Mesenchymal stem cell (in vitro differentiated cells and primary cell): ENCODE measurements at regions not wholly inside any gene's neighbourhood (a gene's known extent, or its start where the extent isn't known, plus 50 kb on each side); places are given as distances from the start of the nearest gene placed in this dataset.
"Not testable (repeated sequence)": the region's sequence is repeated elsewhere in the genome, so short reads cannot be mapped to it uniquely, and the experiment has no call there.

Experiments
- DNase-seq: peaks from one replicate; pipeline ENCODE4 v3.0.0-alpha.2; 2013
- H2AFZ ChIP-seq: one replicate; pipeline ENCODE4 v1.6.1; 2013; ENCODE audit warnings: low read depth, mild to moderate bottlenecking, control low read depth, inconsistent platforms, low read length, moderate library complexity
- H2AK5ac ChIP-seq: 2 replicates; pipeline ENCODE4 v1.6.1; 2013; ENCODE audit warnings: low read length, moderate library complexity, mild to moderate bottlenecking, inconsistent platforms; ENCODE audit not compliant: severe bottlenecking
- H2BK120ac ChIP-seq: one replicate; pipeline ENCODE4 v1.6.1; 2013; ENCODE audit warnings: low read depth, mild to moderate bottlenecking, inconsistent platforms, low read length, moderate library complexity
- H2BK12ac ChIP-seq, 2 experiments: one replicate each; pipeline ENCODE4 v1.6.1; 2013; ENCODE audit warnings: inconsistent platforms in 2 of 2, low read length in 2 of 2, mild to moderate bottlenecking in 2 of 2, moderate library complexity in 2 of 2, control low read depth in 1 of 2
- H2BK15ac ChIP-seq: one replicate; pipeline ENCODE4 v1.6.1; 2013; ENCODE audit warnings: mild to moderate bottlenecking, low read depth, inconsistent platforms; ENCODE audit not compliant: poor library complexity, severe bottlenecking
- H2BK5ac ChIP-seq: 2 replicates; pipeline ENCODE4 v1.6.1; 2013; ENCODE audit warnings: low read depth, mild to moderate bottlenecking, low read length, control low read depth, inconsistent platforms; ENCODE audit not compliant: poor library complexity, severe bottlenecking
- H3K14ac ChIP-seq, 2 experiments: one replicate each; pipeline ENCODE4 v1.6.1; 2013; ENCODE audit warnings: inconsistent platforms in 2 of 2, low read length in 2 of 2, control low read depth in 1 of 2, mild to moderate bottlenecking in 1 of 2, moderate library complexity in 1 of 2
- H3K18ac ChIP-seq, 2 experiments: one replicate each; pipeline ENCODE4 v1.6.1; 2013; ENCODE audit warnings: inconsistent platforms in 2 of 2, low read length in 2 of 2, control low read depth in 1 of 2, low read depth in 1 of 2, mild to moderate bottlenecking in 1 of 2
- H3K23ac ChIP-seq, 2 experiments: one replicate each; pipeline ENCODE4 v1.6.1; 2013; ENCODE audit warnings: inconsistent platforms in 2 of 2, low read length in 2 of 2, mild to moderate bottlenecking in 2 of 2, moderate library complexity in 2 of 2, control low read depth in 1 of 2
- H3K27ac ChIP-seq: 2 replicates; pipeline ENCODE4 v1.5.1; 2013; ENCODE audit warnings: mild to moderate bottlenecking, moderate library complexity, low read length, control low read depth, inconsistent platforms; ENCODE audit not compliant: poor library complexity, severe bottlenecking
- H3K27me3 ChIP-seq, 2 experiments: 2 replicates each; pipeline versions ENCODE4 v1.6.1 to v1.7.0; 2013; ENCODE audit warnings: low read length in 2 of 2, mild to moderate bottlenecking in 2 of 2, moderate library complexity in 2 of 2, control low read depth in 1 of 2, inconsistent platforms in 1 of 2; ENCODE audit not compliant: control insufficient read depth in 1 of 2, insufficient read depth in 1 of 2
- H3K36me3 ChIP-seq, 2 experiments: 2 replicates each; pipeline versions ENCODE4 v1.6.1 to v1.7.0; 2013; ENCODE audit warnings: low read length in 2 of 2, control low read depth in 1 of 2, inconsistent platforms in 1 of 2, low read depth in 1 of 2, mild to moderate bottlenecking in 1 of 2; ENCODE audit not compliant: insufficient read depth in 2 of 2, control insufficient read depth in 1 of 2
- H3K4ac ChIP-seq, 2 experiments: one replicate each; pipeline ENCODE4 v1.6.1; 2013; ENCODE audit warnings: inconsistent platforms in 2 of 2, low read length in 2 of 2, mild to moderate bottlenecking in 2 of 2, moderate library complexity in 2 of 2, control low read depth in 1 of 2, low read depth in 1 of 2
- H3K4me1 ChIP-seq: 2 replicates; pipeline ENCODE4 v1.6.1; 2013; ENCODE audit warnings: low read depth, low read length, control low read depth; ENCODE audit not compliant: control insufficient read depth, insufficient read depth
- H3K4me2 ChIP-seq: 2 replicates; pipeline ENCODE4 v1.6.1; 2013; ENCODE audit warnings: low read length, mild to moderate bottlenecking, inconsistent platforms; ENCODE audit not compliant: poor library complexity, severe bottlenecking
- H3K4me3 ChIP-seq, 2 experiments: 2 replicates each; pipeline versions ENCODE4 v1.5.1 to v1.7.0; 2013; ENCODE audit warnings: low read length in 2 of 2, mild to moderate bottlenecking in 2 of 2, control low read depth in 1 of 2, low read depth in 1 of 2; ENCODE audit not compliant: insufficient read depth in 1 of 2
- H3K79me1 ChIP-seq: replicated peaks from 2 replicates; pipeline ENCODE4 v1.6.1; 2013; ENCODE audit warnings: mild to moderate bottlenecking, control low read depth, low read length, inconsistent platforms; ENCODE audit not compliant: poor library complexity, severe bottlenecking
- H3K9ac ChIP-seq: 2 replicates; pipeline ENCODE4 v1.7.0; 2013; ENCODE audit warnings: mild to moderate bottlenecking, low read length, moderate library complexity
- H3K9me3 ChIP-seq: 2 replicates; pipeline ENCODE4 v1.7.0; 2013; ENCODE audit warnings: mild to moderate bottlenecking, low read length; ENCODE audit not compliant: control insufficient read depth
- H4K8ac ChIP-seq: one replicate; pipeline ENCODE4 v1.6.1; 2013; ENCODE audit warnings: inconsistent platforms, mild to moderate bottlenecking, low read length, moderate library complexity
- H4K91ac ChIP-seq: one replicate; pipeline ENCODE4 v1.6.1; 2013; ENCODE audit warnings: mild to moderate bottlenecking, low read length, inconsistent platforms
- WGBS: methylation state at CpG from one replicate; pipeline ENCODE4 v1.1.7; 2013; ENCODE audit warnings: mixed read lengths; 5-methylcytosine and 5-hydroxymethylcytosine counted together

DNA sequence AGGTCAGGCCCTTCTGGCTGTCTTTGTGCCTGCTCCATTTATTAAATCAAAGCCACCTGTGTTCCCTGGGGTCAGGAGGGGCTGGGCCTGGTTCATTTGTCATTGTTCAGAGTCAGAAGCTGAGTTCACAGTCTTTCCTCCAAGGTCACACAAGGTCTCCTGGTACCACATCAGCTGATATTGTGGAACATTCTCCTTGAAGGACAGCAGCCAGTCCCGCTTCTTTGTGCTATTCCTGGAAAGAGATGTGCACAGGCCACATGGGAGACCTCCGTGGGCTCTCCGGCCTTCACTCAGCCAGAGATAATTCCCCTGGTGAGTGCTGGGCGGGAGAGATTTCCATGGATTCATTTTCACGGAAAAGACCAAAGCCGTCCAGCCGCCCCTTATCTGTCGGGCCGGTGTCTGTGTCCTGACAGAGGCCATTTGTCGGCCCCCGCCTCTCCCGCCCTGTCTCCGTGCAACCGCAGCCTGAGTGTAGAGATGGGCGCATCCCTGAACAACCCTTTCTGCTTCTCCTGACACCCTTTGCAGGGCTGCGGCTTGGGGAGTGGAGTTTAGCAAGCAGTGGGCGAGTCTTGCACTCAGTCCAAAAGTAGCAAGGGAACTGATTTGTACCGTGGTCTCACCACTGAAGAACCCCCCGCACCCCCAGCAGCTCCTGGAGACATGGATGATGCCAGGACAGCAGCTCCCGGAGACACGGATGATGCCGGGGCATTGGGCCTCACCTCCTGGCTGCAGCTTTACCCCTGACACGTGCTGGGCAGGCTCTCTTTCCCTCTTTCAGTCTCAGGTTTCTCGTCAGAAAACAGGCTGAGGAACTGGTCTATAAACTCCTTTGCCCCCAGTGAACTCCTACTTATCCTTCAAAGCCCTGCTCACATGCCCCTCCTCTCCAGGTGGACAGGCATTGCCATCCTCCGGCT lies 198.4 kb downstream of the LAT start:
- H3K9me3 ChIP-seq, H2BK15ac ChIP-seq, H3K27me3 ChIP-seq, H3K36me3 ChIP-seq, H2AK5ac ChIP-seq, H3K4me2 ChIP-seq, H3K4ac ChIP-seq, H3K4me3 ChIP-seq, H3K18ac ChIP-seq, H3K14ac ChIP-seq, H4K8ac ChIP-seq, H3K9ac ChIP-seq, H3K79me1 ChIP-seq, H3K27ac ChIP-seq, DNase-seq, H2AFZ ChIP-seq, H3K4me1 ChIP-seq, H2BK12ac ChIP-seq, H2BK120ac ChIP-seq, H3K23ac ChIP-seq, H4K91ac ChIP-seq, H2BK5ac ChIP-seq: not testable (repeated sequence)
- 91% methylated on average over 25 of the region's 25 CpGs for WGBS

DNA sequence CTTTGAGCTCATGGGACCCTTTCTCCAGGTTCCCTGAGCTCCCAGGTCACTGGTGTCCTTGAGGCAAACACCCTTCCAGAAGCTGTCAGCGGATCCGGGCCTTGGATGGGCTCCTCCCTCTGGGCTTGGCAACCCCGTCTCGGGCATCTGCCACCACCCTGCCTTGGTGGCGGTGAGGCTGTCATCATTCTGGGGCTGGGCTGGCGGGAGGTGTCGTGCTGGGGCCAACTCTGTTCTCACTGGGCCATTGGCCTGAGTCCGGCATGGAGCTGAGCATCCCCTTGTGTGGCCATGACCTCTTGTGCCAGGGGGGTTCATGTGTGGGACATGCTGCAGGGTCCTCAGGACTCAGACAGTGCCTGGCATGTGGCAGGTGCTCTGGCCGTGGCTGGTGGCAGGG lies 197.6 kb downstream of the LAT start:
- no peak overlapping the region for H2BK120ac ChIP-seq
- no peak overlapping the region for H3K4me3 ChIP-seq
- no peak overlapping the region for H2AK5ac ChIP-seq
- no peak overlapping the region for H3K9ac ChIP-seq
- no peak overlapping the region for H3K14ac ChIP-seq
- H2BK12ac ChIP-seq = no peak overlapping the region
- no peak overlapping the region for H2BK15ac ChIP-seq
- H3K27me3 ChIP-seq = no peaks in the 10 kb centered on the region
- WGBS = 92% methylated on average over 9 of the region's 9 CpGs
- H4K8ac ChIP-seq = no peak overlapping the region
- H3K18ac ChIP-seq = peak overlapping the region in 1 of 2 experiments; percentile 57
- H4K91ac ChIP-seq = peak overlapping the region; percentile 11
- no peaks in the 10 kb centered on the region for H3K4me1 ChIP-seq
- H3K36me3 ChIP-seq = no peaks in the 10 kb centered on the region
- no peak overlapping the region for H3K4me2 ChIP-seq
- no peak overlapping the region for H3K4ac ChIP-seq
- H3K23ac ChIP-seq = no peak overlapping the region
- no peaks in the 10 kb centered on the region for H3K9me3 ChIP-seq
- no peak overlapping the region for H2BK5ac ChIP-seq
- H2AFZ ChIP-seq = no peak overlapping the region
- H3K79me1 ChIP-seq = no peaks in the 10 kb centered on the region
- no peak overlapping the region for H3K27ac ChIP-seq
- no peak for DNase-seq

DNA sequence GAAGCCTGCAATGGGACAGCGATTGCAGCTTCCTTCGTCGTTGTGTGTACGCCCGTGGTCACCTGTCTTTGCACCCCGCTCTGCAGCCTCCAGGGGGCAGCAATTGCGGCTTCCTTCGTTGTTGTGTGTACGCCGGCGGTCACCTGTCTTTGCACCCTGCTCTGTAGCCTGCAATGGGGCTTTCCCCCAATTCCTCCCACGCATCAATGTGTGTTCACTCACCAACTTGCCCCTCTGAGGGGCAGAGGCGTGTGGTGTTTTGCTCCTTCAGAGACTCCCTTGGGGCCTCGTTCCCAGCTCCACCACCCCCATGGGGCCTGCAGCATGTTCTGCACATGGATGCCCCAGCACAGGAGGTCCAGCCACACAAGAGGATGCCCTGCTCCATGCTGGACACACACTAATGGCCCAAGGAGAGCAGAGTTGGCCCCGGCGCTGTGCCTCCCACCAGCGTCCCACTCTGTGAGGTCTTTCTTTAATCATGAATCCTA lies 197.1 kb downstream of the LAT start:
- not testable (repeated sequence) for H3K4ac ChIP-seq, H3K4me1 ChIP-seq, H4K91ac ChIP-seq, H3K18ac ChIP-seq, H2AK5ac ChIP-seq, DNase-seq, H3K36me3 ChIP-seq, H3K23ac ChIP-seq, H2BK120ac ChIP-seq, H4K8ac ChIP-seq, H3K27ac ChIP-seq, H2AFZ ChIP-seq, H3K27me3 ChIP-seq, H3K4me2 ChIP-seq, H2BK5ac ChIP-seq, H3K79me1 ChIP-seq, H3K14ac ChIP-seq, H3K9me3 ChIP-seq, H2BK15ac ChIP-seq, H3K4me3 ChIP-seq, H3K9ac ChIP-seq, H2BK12ac ChIP-seq
- WGBS = 80% methylated on average over 16 of the region's 17 CpGs

DNA sequence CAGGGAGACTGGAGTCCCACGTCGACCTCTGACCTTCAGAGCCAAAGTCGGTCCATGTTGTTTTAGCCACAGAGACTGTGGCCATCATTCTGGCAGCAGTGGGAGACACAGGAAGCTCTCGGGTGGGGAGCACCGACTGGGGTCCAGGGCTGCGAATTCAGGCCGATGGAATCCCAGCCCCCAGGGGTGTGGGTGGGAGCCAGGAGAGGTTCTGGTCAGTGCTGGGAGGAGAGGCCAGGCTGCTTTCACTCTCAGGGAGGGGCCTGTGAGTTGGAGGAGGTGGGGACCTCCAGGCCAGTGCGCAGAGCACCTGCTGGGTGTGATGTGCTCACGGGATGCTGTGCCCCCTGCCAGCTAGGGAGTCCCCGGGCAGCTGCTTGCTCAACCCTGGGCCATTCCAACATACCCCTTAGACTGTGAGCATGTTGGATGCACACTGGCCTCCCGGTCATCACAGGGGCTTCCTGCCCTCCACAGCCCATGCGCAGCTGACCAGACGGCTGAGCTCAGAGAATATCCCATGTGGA lies 196.5 kb downstream of the LAT start:
- not testable (repeated sequence) for H2BK12ac ChIP-seq, H3K14ac ChIP-seq, H2BK120ac ChIP-seq, H3K36me3 ChIP-seq, DNase-seq, H3K4ac ChIP-seq, H2BK5ac ChIP-seq, H3K27me3 ChIP-seq, H3K9ac ChIP-seq, H3K79me1 ChIP-seq, H4K91ac ChIP-seq, H3K9me3 ChIP-seq, H3K27ac ChIP-seq, H2BK15ac ChIP-seq, H3K23ac ChIP-seq, H3K18ac ChIP-seq, H3K4me1 ChIP-seq, H2AFZ ChIP-seq, H4K8ac ChIP-seq, H3K4me2 ChIP-seq, H2AK5ac ChIP-seq, H3K4me3 ChIP-seq
- 93% methylated on average over 13 of the region's 13 CpGs for WGBS
